H1 (cell line): ENCODE measurements at regions not wholly inside any gene's neighbourhood (a gene's known extent, or its start where the extent isn't known, plus 50 kb on each side); places are given as distances from the start of the nearest gene placed in this dataset.

Experiments used
- JUN ChIP-seq: IDR thresholded peaks from 2 replicates; pipeline ENCODE4 v1.6.1; 2011; ENCODE audit warnings: low read depth, mild to moderate bottlenecking, improper control_type of control experiment, low read length
- MAX ChIP-seq: IDR thresholded peaks from 2 replicates; pipeline ENCODE4 v1.6.1; 2012; ENCODE audit warnings: inconsistent platforms
- SAP30 ChIP-seq: fragments of 300-600 bp; sonication (generic); IDR thresholded peaks from 2 replicates; pipeline ENCODE4 v1.7.1; 2012; ENCODE audit warnings: low read length, moderate library complexity, mild to moderate bottlenecking, inconsistent platforms; ENCODE audit not compliant: insufficient read depth, insufficient replicate concordance
- USF2 ChIP-seq: IDR thresholded peaks from 2 replicates; pipeline ENCODE4 v1.6.1; 2011; ENCODE audit warnings: low read length, improper control_type of control experiment

- no peak for TF ChIP-seq USF2
- TF ChIP-seq MAX = no peak
- no peak for TF ChIP-seq SAP30
- no peak for TF ChIP-seq JUN
These were observed 109.4 kb upstream of the KCNJ15 start (continued) for GRCh38 chr21:38147391-38147790.
